ENCODE measurements at regions not wholly inside any gene's neighbourhood (a gene's known extent, or its start where the extent isn't known, plus 50 kb on each side); places are given as distances from the start of the nearest gene placed in this dataset.

GRCh38 chr12:124726596-124727263, 136.9 kb downstream of the SCARB1 start:
- Histone ChIP-seq H3K9me3 (ENCODE audit: control insufficient read depth, insufficient read depth, low read length) (no peaks in the 10 kb centered on the region), H3K27me3 (ENCODE audit: control insufficient read depth, low read length) (no peaks in the 10 kb centered on the region), H3K4me1 (ENCODE audit: control insufficient read depth, low read length) (no peaks in the 10 kb centered on the region), H3K27ac (ENCODE audit: low read depth, low read length) (no peak overlapping the region), H4K20me1 (ENCODE audit: control insufficient read depth, insufficient read depth, low read depth, low read length) (no peaks in the 10 kb centered on the region), H3K9me2 (replicated peaks; ENCODE audit: control insufficient read depth, low read length) (no peaks in the 10 kb centered on the region), H3F3A (ENCODE audit: control insufficient read depth, insufficient read depth) (no peaks in the 10 kb centered on the region), H3K79me2 (ENCODE audit: control insufficient read depth, low read length) (no peaks in the 10 kb centered on the region), H3K4me2 (ENCODE audit: low read length) (no peak overlapping the region), H3K4me3 (ENCODE audit: low read length) (no peak overlapping the region), H3K36me3 (ENCODE audit: control insufficient read depth, low read length) (no peaks in the 10 kb centered on the region)
- TF ChIP-seq EZH2phosphoT487 (IDR thresholded peaks at IDR 0.05; ENCODE audit: borderline replicate concordance, low read length) (no peak), CTCF (IDR thresholded peaks at IDR 0.05; ENCODE audit: low read depth, low read length, poor library complexity, severe bottlenecking) (no peak)

GRCh38 chr12:124725597-124726237, 137.9 kb downstream of the SCARB1 start:
- TF ChIP-seq CTCF (IDR thresholded peaks at IDR 0.05; ENCODE audit: low read depth, low read length, poor library complexity, severe bottlenecking) (no peak), EZH2phosphoT487 (IDR thresholded peaks at IDR 0.05; ENCODE audit: borderline replicate concordance, low read length) (no peak)
- H3K27ac ChIP-seq (ENCODE audit: low read depth, low read length), result no peak overlapping the region
- H3K4me2 ChIP-seq (ENCODE audit: low read length), result no peak overlapping the region
- no peaks in the 10 kb centered on the region for H3K79me2 ChIP-seq (ENCODE audit: control insufficient read depth, low read length)
- no peaks in the 10 kb centered on the region for H3K9me2 ChIP-seq (replicated peaks; ENCODE audit: control insufficient read depth, low read length)
- H3K36me3 ChIP-seq (ENCODE audit: control insufficient read depth, low read length), result no peaks in the 10 kb centered on the region
- no peak overlapping the region for H3K4me3 ChIP-seq (ENCODE audit: low read length)
- H3F3A ChIP-seq (ENCODE audit: control insufficient read depth, insufficient read depth), result no peaks in the 10 kb centered on the region
- H3K9me3 ChIP-seq (ENCODE audit: control insufficient read depth, insufficient read depth, low read length), result no peaks in the 10 kb centered on the region
- H3K4me1 ChIP-seq (ENCODE audit: control insufficient read depth, low read length), result no peaks in the 10 kb centered on the region
- H3K27me3 ChIP-seq (ENCODE audit: control insufficient read depth, low read length), result 0 out of 2 replicates have a peak, but pooled peaks cover 4% of the 10 kb centered on the region
- no peaks in the 10 kb centered on the region for H4K20me1 ChIP-seq (ENCODE audit: control insufficient read depth, insufficient read depth, low read depth, low read length)

GRCh38 chr12:124725099-124725498, 138.6 kb downstream of the SCARB1 start:
- peaks cover 6% of the 10 kb centered on the region; the same call in 1 of the 2 replicates for H3K27me3 ChIP-seq (ENCODE audit: control insufficient read depth, low read length)
- H3K4me3 ChIP-seq (ENCODE audit: low read length), result no peak overlapping the region
- H3K27ac ChIP-seq (ENCODE audit: low read depth, low read length), result no peak overlapping the region
- no peaks in the 10 kb centered on the region for H3F3A ChIP-seq (ENCODE audit: control insufficient read depth, insufficient read depth)
- no peaks in the 10 kb centered on the region for H3K36me3 ChIP-seq (ENCODE audit: control insufficient read depth, low read length)
- TF ChIP-seq CTCF (IDR thresholded peaks at IDR 0.05; ENCODE audit: low read depth, low read length, poor library complexity, severe bottlenecking) (no peak), EZH2phosphoT487 (IDR thresholded peaks at IDR 0.05; ENCODE audit: borderline replicate concordance, low read length) (no peak)
- no peaks in the 10 kb centered on the region for H3K9me3 ChIP-seq (ENCODE audit: control insufficient read depth, insufficient read depth, low read length)
- no peak overlapping the region for H3K4me2 ChIP-seq (ENCODE audit: low read length)
- no peaks in the 10 kb centered on the region for H3K4me1 ChIP-seq (ENCODE audit: control insufficient read depth, low read length)
- no peaks in the 10 kb centered on the region for H3K9me2 ChIP-seq (replicated peaks; ENCODE audit: control insufficient read depth, low read length)
- no peaks in the 10 kb centered on the region for H3K79me2 ChIP-seq (ENCODE audit: control insufficient read depth, low read length)
- H4K20me1 ChIP-seq (ENCODE audit: control insufficient read depth, insufficient read depth, low read depth, low read length), result no peaks in the 10 kb centered on the region

Measured in DOHH2 (cell line).